Aorta (tissue), 5 donors: ENCODE measurements at regions not wholly inside any gene's neighbourhood (a gene's known extent, or its start where the extent isn't known, plus 50 kb on each side); places are given as distances from the start of the nearest gene placed in this dataset.
"Not testable (repeated sequence)": the region's sequence is repeated elsewhere in the genome, so short reads cannot be mapped to it uniquely, and the experiment has no call there.

Experiments
- ATAC-seq: fragments of 200-7000 bp; cut with Tn5 transposase; one replicate; pipeline ENCODE4 v1.9.1; 2022; ENCODE audit warnings: moderate library complexity; ENCODE audit not compliant: low FRiP score
- DNase-seq, 2 donors: peaks; one replicate each; pipeline ENCODE4 v3.0.0-alpha.2; 2020
- H3K27ac ChIP-seq, 2 donors: one replicate each; pipeline ENCODE4 v1.5.1; 2013; ENCODE audit warnings: low read length in 2 of 2, mild to moderate bottlenecking in 2 of 2, moderate library complexity in 2 of 2, control low read depth in 1 of 2, inconsistent platforms in 1 of 2, low read depth in 1 of 2
- H3K27me3 ChIP-seq, 2 donors: one replicate each; pipeline ENCODE4 v1.6.1; 2013; ENCODE audit warnings: control low read depth in 1 of 2, low read length in 1 of 2, mild to moderate bottlenecking in 1 of 2, moderate library complexity in 1 of 2; ENCODE audit not compliant: insufficient read depth in 2 of 2, control insufficient read depth in 1 of 2
- H3K36me3 ChIP-seq, 2 donors: one replicate each; pipeline ENCODE4 v1.6.1; 2013; ENCODE audit warnings: control low read depth in 1 of 2, low read length in 1 of 2, mild to moderate bottlenecking in 1 of 2; ENCODE audit not compliant: insufficient read depth in 2 of 2, control insufficient read depth in 1 of 2
- H3K4me1 ChIP-seq, 2 donors: one replicate each; pipeline ENCODE4 v1.6.1; 2013; ENCODE audit warnings: low read length in 2 of 2, control low read depth in 1 of 2, mild to moderate bottlenecking in 1 of 2, moderate library complexity in 1 of 2; ENCODE audit not compliant: insufficient read depth in 2 of 2, control insufficient read depth in 1 of 2
- H3K4me3 ChIP-seq, 2 donors: one replicate each; pipeline ENCODE4 v1.5.1; 2013; ENCODE audit warnings: low read length in 2 of 2, control low read depth in 1 of 2, mild to moderate bottlenecking in 1 of 2
- H3K9me3 ChIP-seq: one replicate; pipeline ENCODE4 v1.6.1; 2013; ENCODE audit warnings: mild to moderate bottlenecking, low read length; ENCODE audit not compliant: control insufficient read depth
- WGBS, 2 donors: extraction: QIAGEN DNeasy Blood & Tissue Kit; methylation state at CpG; one replicate each; pipeline ENCODE4 v1.1.7; 2013; 5-methylcytosine and 5-hydroxymethylcytosine counted together
- intact Hi-C, 2 donors: fragments of 100-400 bp; cut with DNase I; formaldehyde crosslinking; loops; one replicate each; pipeline versions ENCODE4 v1.14.2 to v1.15.0; 2022
- donor health status: healthy with polysubstance abuse.
- donor health status: Bipolar disorder and iron deficiency.
- donor health status: DM: no; HTN: no; CAD: no.
- donor health status: DM: no; HTN: no; CAD: no.
- donor health status: DM: yes; HTN: yes; CAD: no.

DNA sequence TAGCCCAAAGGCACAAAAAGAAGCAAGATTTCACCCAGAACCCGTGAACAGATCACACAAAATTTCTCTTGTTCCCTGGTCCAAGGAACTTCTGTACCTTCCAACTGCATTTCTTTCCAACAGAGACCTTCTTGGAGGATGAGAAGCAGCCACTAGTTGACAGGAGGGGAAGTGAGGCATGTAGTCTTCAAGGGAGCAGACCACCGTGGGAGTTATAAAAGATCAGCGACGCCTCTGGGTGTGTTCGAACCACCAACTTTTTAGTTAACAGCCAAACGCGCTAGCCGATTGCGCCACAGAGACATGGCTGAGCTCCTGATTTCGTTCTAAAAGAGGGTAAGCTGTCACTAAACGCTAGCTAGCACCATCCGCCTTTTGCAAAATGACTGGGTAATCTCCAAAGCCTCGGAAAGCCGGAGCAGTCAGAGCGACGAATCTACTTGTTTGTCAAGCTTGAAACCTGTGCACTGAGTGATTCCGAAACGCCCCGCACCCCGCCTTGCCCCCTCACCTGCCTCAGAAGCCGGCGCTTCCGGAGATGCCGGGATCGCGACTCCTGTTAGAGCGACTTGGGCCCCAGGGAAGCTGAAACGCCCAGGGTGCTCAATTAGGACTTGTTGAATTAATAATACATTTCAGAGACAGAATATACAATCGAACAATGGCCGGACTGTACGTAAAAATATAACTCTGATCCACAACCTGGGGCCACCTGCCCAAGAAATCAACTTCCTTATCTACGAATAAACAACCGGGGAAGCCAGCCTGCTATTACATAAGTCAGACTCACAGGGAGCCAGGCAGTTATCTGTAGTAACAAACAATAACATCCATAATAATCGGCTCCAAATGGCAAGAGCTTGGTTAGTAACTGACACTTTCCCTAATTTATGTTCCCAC is 140.1 kb downstream of the FAM72C start:
- H3K4me3 ChIP-seq, H3K27me3 ChIP-seq, intact Hi-C loops, H3K9me3 ChIP-seq, ATAC-seq, H3K4me1 ChIP-seq, DNase-seq, H3K36me3 ChIP-seq, H3K27ac ChIP-seq: not testable (repeated sequence)
- WGBS, 2 donors, result 14 to 22% methylated on average over 29 to 34 of the region's 34 CpGs

DNA sequence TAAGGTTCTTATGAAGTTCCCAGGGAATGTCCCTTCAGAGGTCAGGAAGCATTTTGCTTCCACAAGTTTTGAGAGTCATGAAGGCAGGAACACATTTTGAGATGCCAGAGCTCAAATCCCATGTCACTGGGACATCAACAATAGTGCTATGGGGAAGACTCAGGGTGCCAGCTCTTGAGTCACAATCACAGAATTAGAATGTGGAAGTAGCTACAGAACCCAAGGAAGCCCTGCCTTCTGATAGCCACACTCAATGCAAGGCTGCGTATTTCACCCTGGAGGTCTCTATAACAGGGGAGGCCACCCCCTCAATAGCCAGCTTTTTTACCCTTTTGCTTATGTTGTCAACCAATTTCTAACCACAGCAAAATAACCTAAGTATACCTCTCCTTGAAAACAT is 145.6 kb downstream of the FAM72C start:
- DNase-seq, ATAC-seq, H3K4me1 ChIP-seq, H3K27me3 ChIP-seq, H3K4me3 ChIP-seq, H3K36me3 ChIP-seq, H3K9me3 ChIP-seq, intact Hi-C loops, H3K27ac ChIP-seq: not testable (repeated sequence)
- WGBS, 2 donors, result no CpG with 5 or more reads among the region's 1 CpG

DNA sequence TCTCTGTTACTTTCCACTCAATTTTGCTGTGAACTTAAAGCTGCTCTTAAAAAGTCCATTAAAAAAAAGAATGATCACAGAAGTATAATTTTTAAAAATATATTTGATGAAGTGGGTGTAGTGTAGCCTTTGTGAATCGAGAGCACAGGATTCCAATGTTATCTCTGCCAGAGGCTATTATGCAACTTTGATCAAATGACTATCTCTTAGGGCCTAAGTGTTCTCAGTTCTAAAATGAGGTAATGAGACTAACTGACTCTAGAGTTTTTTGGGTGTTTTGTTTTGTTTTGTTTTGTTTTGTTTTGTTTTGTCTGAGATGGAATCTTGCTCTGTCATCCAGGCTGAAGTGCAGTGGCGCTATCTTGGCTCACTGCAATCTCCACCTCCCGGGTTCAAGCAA is 147.5 kb downstream of the FAM72C start:
- H3K9me3 ChIP-seq, intact Hi-C loops, H3K4me3 ChIP-seq, H3K4me1 ChIP-seq, DNase-seq, H3K27ac ChIP-seq, H3K27me3 ChIP-seq, H3K36me3 ChIP-seq, ATAC-seq: not testable (repeated sequence)
- 63 to 72% methylated on average over 2 of the region's 3 CpGs for WGBS, 2 donors

DNA sequence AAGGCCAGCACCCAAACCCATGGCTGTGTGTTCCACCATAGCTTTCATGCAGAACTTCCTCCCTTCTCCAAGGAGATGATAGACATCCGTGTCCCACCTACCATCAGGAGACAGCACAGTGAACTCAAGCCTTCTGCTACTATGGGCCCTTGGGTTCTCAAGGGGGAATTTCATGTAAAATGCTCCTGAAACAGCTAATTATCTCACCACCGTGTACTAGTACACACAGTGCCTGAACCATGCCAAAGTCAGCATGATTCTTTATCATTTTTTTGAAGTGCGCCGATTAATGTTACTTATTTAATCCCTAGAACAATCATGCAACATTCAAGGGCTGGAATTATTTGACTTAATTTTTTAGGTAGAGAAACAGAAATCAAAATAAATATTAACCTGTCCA is 151.7 kb downstream of the FAM72C start:
- H3K36me3 ChIP-seq, H3K4me1 ChIP-seq, H3K9me3 ChIP-seq, ATAC-seq, DNase-seq, intact Hi-C loops, H3K4me3 ChIP-seq, H3K27me3 ChIP-seq, H3K27ac ChIP-seq: not testable (repeated sequence)
- WGBS, 2 donors, result no CpG with 5 or more reads among the region's 4 CpGs

DNA sequence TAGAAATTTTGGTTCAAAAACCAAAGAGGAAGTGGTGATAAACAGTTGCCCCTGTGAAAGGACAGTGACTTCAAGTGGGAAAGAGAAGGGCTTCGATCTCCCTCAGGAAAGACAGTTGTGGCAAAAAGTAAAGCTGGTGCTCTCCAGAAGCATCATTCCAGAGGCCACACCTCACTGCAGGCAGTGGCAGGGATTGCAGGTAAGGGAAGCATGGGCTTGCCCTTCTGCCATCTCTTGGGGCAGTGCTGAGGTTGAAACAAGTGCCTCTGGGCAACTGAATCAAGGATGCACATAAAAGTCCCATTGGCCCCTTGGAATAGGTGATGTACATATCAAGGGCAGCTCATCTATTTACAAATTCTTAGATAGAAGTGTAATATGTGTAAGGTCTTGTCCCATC is 155.4 kb downstream of the FAM72C start:
- no CpG with 5 or more reads among the region's 1 CpG for WGBS, 2 donors

DNA sequence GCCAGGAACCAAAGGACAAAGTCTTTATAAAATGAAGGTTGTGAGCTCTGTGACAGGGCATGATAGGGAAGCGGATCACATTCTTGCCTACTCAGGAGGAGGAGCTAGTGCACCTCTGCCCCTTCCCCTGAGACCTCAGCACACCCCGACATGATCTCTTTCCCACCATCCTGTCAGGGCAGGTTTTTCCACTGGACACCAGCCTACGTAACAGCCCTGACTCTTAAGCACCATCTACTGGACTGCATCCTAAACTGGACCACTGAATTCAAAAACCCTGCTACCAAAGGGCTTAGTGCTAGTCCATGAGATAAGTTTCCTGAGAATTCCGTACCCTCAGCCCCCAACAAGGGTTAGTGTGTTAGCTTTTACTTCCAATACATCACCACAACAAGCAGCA is 166.4 kb downstream of the FAM72C start:
- H3K27me3 ChIP-seq, H3K9me3 ChIP-seq, DNase-seq, H3K27ac ChIP-seq, ATAC-seq, H3K4me1 ChIP-seq, intact Hi-C loops, H3K36me3 ChIP-seq, H3K4me3 ChIP-seq: not testable (repeated sequence)
- no CpG with 5 or more reads among the region's 4 CpGs for WGBS, 2 donors

More for the DNA sequence above, 155.4 kb downstream of the FAM72C start:
- H3K36me3 ChIP-seq, H3K9me3 ChIP-seq, H3K4me1 ChIP-seq, H3K27ac ChIP-seq, DNase-seq, intact Hi-C loops, H3K4me3 ChIP-seq, H3K27me3 ChIP-seq, ATAC-seq: not testable (repeated sequence)

DNA sequence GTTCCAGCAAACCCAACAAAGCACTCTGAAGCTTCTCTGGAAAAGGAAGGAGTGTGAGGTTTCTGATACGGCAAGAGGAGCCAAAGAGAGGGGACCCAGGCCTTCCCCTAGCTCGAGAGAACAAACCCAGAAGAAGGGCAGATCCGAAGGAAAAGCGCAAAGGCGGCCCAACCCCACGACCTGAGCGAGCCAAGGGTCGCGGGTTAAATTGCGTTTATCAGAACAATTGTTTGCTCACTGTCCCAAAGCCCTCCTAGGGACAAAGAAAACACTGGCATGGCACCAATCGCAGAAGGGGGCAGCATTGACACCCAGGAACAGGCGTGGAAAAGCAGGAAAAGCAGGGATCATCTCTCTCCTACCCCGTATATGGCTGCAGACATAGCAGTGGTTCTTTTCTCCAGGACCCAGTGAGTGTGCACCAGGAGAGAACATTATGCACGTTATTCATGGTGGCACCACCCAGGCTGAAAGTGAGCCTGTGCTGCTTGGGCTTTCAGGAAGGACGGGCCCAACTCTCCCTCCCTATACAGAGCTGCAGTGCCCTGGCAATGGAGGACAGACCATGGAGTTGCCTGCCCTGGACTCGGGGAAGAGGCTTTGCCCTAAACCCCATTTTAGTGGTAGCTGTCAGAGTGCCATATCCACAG is 167.0 kb downstream of the FAM72C start:
- H3K4me3 ChIP-seq, H3K4me1 ChIP-seq, H3K27me3 ChIP-seq, H3K9me3 ChIP-seq, H3K36me3 ChIP-seq, H3K27ac ChIP-seq, intact Hi-C loops: not testable (repeated sequence)
- ATAC-seq (peak; percentile 22), DNase-seq (peak in 1 of 2 donors; percentile 28)
- WGBS, 2 donors, result 4% methylated on average over 7 to 13 of the region's 16 CpGs

DNA sequence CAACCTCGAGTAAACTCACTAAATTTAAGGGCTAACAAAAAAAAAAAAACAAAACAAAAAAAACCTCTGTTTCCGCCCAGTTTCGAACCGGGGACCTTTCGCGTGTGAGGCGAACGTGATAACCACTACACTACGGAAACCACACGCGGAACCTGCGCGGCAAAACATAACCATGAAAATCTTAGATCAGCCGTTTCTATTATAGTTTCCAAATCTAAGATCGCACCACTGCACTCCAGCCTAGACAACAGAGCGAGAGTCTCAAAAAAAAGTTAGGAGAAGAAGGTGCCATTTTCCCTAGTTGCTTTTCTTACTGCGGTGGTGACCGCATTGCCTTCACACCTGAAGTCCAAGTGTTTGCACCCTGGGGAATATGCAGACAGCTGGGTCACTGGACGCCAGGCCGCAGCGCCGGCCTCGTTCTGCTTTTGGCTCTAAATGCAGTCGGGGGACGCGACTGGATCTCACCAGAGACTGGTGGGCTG is 167.8 kb downstream of the FAM72C start:
- ATAC-seq (peak; percentile 77), DNase-seq (peak; percentile 30 to 35)
- H3K27me3 ChIP-seq, H3K27ac ChIP-seq, intact Hi-C loops, H3K4me1 ChIP-seq, H3K9me3 ChIP-seq, H3K36me3 ChIP-seq, H3K4me3 ChIP-seq: not testable (repeated sequence)
- WGBS, 2 donors, result 1 to 2% methylated on average over 26 of the region's 26 CpGs

DNA sequence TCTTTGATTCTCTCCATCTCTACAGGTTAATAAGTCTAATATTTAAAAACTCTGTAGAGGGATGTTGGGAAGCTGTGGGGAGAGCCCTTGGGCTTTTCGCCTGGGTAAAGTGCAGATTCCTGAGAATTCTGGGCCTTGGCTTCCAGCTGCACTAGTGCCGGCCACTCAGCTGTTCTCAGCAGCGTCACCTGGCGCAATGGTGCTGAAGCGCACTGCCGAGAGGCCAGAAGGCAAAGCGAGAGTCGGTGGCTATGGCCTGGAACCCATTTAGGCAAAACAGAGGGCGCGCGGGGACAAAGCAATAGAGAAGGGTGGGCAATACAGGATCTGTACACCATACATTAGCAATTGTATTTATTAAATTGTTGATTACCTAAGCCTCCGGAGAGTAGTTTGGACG is 168.7 kb downstream of the FAM72C start:
- no CpG with 5 or more reads among the region's 13 CpGs for WGBS, 2 donors
- DNase-seq, result not testable (repeated sequence)

More for the DNA sequence above, 168.7 kb downstream of the FAM72C start:
- H3K9me3 ChIP-seq, intact Hi-C loops, H3K4me1 ChIP-seq, H3K27me3 ChIP-seq, H3K4me3 ChIP-seq, H3K27ac ChIP-seq, H3K36me3 ChIP-seq: not testable (repeated sequence)
- ATAC-seq, result peak; percentile 74
